NCI-H446 treated with DMSO at 0.1 percent for 48 hours (cell line): ENCODE measurements at regions not wholly inside any gene's neighbourhood (a gene's known extent, or its start where the extent isn't known, plus 50 kb on each side); places are given as distances from the start of the nearest gene placed in this dataset.

Experiments
- DNase-seq: peaks from one replicate; lab custom pipeline; 2025; lab: John Stamatoyannopoulos, UW

- DNase-seq: no peak
Observed at GRCh38 chr15:70158309-70159000, 60.7 kb upstream of the TLE3 start.

DNA sequence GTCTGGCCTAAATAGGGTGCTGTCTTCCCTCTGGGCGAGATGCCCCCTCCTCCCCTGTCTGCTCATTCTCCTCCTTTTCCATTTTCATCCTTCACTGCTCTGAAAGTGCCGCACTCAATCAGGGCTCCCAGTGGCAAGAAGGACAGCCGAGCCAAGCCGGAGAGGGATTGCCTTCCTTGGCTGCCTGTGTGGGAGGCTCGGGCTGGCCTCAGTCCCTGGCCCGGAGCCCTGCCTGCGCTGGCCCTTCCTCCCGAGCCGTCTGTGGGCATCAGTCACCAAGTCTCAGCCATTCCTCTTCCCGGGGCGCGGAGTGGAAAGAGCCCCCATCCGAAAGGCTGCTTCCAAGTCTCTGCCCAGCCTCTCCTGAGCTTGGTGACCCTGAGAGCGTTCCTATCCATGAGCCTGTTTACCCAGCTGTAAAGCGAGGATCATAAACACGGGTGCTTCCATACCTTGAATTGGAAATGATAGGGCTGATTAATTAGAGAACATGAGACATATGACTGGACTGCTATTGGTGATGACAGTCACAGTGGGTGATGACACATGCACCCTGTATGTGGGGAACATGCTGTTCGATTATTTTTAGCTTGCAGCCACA, 59.1 kb upstream of the TLE3 start:
- DNase-seq: peak; percentile 47

DNA sequence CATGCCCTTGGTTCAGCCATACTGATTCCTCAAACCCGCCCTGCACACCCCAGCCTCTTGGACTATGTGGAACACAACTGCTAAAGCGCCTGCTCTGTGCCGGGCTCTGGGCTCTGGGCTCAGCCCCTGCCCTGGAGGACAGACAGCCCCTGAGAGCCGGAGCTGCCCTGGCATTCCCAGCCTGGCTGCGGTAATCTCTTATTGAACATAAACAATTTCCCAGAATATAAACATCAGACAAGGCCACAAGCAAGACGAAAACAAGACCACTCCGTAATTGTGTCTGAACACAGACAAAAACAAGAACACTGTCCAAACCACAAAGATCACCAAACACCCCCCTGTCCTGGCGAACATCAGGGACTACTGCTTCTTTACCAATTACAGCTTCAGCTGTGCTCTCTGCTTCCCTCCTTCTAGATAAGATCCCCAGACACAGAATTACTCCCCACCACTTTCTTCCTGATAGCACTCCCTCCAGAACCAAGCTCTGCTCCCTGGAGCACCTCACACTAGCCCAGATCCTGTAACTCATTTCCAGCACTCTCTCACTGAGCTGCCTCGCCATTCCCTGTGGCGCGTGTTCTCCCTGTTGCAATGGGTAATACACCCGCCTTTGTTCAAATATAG, 57.1 kb upstream of the TLE3 start:
- DNase-seq: no peak

DNA sequence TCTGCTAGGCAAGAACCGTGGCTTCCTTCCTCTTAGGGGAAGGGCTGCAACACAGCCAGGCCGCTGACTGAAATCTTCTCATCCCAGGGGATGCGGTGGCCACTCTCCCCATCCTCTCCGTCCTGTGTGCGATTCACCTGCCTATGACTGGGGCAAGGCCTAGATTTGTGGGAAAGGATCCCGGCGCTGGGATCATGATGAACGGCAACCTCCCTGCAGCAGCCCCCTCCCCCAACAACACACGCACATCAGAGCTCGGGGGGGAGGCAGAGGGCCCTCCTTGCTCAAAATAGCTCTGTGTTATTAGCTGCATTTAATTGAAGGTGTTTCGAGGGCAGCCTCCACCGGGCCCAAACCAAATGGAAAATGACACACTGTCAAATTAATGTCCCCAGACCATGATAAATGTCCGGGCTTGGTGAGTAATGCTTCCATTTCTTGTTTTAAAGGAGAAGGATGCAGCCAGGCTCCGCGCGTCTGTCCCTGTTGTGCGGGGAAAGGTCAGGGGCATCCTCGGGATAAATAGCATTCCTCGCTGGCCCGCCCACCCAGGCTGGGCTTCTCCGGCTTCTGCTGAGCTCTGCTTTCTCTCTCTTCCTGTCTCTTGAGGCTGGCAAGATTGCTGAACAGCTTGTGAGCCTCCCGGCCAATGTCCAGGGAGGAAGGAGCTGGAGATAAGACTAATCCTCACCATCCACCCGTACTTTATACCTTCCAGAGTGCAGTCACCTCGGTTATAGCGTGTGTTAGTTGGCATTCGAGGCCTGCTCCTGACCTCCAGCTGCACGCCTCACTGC, 56.4 kb upstream of the TLE3 start:
- no peak for DNase-seq

GRCh38 chr15:70152070-70152480, 54.4 kb upstream of the TLE3 start:
- DNase-seq: no peak

DNA sequence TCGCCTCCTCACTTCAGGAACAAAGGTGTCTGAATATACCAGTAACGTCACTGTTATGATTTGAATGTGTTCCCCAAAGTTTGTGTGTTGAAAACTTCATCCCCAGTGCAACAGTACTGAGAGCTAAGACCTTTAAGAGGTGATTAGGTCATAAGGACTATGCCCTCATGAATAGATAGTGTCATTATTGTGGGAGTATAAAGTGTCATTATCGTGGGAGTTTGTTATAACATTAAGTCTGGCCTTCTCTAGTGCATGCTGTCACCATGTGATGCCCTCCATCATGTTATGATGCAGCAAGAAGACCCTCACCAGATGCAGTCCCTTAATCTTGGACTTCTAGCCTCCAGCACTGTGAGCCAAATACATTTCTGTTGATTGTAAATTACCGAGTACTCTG, 53.7 kb upstream of the TLE3 start:
- no peak for DNase-seq

- no peak for DNase-seq
Observed at GRCh38 chr15:70151003-70151402, 53.3 kb upstream of the TLE3 start.

- no peak for DNase-seq
Observed at GRCh38 chr15:70150405-70150747, 52.7 kb upstream of the TLE3 start.

- DNase-seq: no peak
Observed at GRCh38 chr15:70149667-70150404, 52.1 kb upstream of the TLE3 start.

DNA sequence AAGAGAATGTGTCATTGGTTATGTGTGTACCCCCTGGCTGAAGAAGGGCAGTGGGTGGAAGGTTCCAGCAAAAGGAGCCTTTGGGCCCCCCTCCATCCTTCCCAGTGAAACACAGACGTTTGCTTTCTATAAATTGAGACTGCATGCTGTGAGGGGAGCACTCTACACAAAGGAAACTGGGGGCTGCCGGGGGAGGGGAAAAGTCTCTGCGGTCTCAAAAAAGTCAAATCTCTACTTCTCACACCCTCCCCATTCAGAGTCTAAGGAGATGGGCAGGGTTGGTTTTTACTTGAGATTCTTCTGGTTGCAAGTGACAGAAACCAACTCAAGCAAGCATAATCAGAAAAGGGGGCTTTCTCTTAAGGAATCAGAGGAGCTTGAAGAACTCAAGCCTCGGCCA, 50.1 kb upstream of the TLE3 start:
- no peak for DNase-seq
